Pancreas (tissue), 10 donors: ENCODE measurements at regions not wholly inside any gene's neighbourhood (a gene's known extent, or its start where the extent isn't known, plus 50 kb on each side); places are given as distances from the start of the nearest gene placed in this dataset.

ENCODE experiments used
- ATAC-seq, 4 donors: fragments of 200-7000 bp; cut with Tn5 transposase; one replicate each; pipeline versions ENCODE4 v1.8.0 to v1.9.1; 2020; ENCODE audit warnings: mild to moderate bottlenecking in 4 of 4, moderate library complexity in 4 of 4
- DNase-seq, 6 donors: peaks; one replicate each; pipeline ENCODE4 v3.0.0-alpha.2; 2020
- FAIRE-seq: peaks from 2 replicates; lab custom pipeline; 2012; peaks lifted over from hg19 to GRCh38; lab: Jason Lieb, UNC
- H3K27ac ChIP-seq, 4 donors: fragments of 200-600 bp; sonication (generic); 1 replicate in 3 of 4; 2 replicates in 1 of 4; pipeline versions ENCODE4 v1.5.0 to v1.8.0; 2020
- H3K27me3 ChIP-seq, 4 donors: fragments of 200-600 bp; one replicate each; pipeline ENCODE4 v1.8.0; 2021
- H3K36me3 ChIP-seq, 3 donors: fragments of 200-600 bp; sonication (generic) in 1 of 3; one replicate each; pipeline versions ENCODE4 v1.5.0 to v1.8.0; 2020 to 2021
- H3K4me1 ChIP-seq, 3 donors: fragments of 200-600 bp; one replicate each; pipeline ENCODE4 v1.8.0; 2021
- H3K4me3 ChIP-seq, 4 donors: fragments of 200-600 bp; sonication (generic) in 2 of 4; one replicate each; pipeline versions ENCODE4 v1.5.0 to v1.8.0; 2020 to 2021
- H3K9me3 ChIP-seq, 4 donors: fragments of 200-600 bp; one replicate each; pipeline ENCODE4 v1.8.0; 2021
- WGBS, 2 donors: extraction: QIAGEN DNeasy Blood & Tissue Kit; methylation state at CpG; one replicate each; pipeline ENCODE4 v1.1.7; 2013; 5-methylcytosine and 5-hydroxymethylcytosine counted together
- intact Hi-C, 3 donors: fragments of 100-400 bp; cut with DNase I; formaldehyde crosslinking; loops; one replicate each; pipeline versions ENCODE4 v1.11.1 to v1.14.2; 2022
- TF ChIP-seq, protein P1 (sequence below), 4 donors: fragments of 200-600 bp; sonication (generic) in 3 of 4; IDR thresholded peaks; one replicate each; pipeline versions ENCODE4 v1.5.0 to v1.8.0; 2021; ENCODE audit warnings: antibody characterized with exemption in 4 of 4
- donor health status: healthy with polysubstance abuse.
- donor health status: DM: no; HTN: no; CAD: no; lungs with moderate emphysema.
- donor health status: DM: no; HTN: no; CAD: no.
- donor health status: control.
- donor health status: control.
- donor health status: Bipolar disorder and iron deficiency.
- donor health status: DM: yes; HTN: yes; CAD: no.
- donor health status: DM: no; HTN: no; CAD: no.
- donor health status: DM: no; HTN: no; CAD: no.
- donor health status: DM: yes; HTN: yes; CAD: no.

GRCh38 chr18:69257861-69258458 is 142.7 kb upstream of the DOK6 start:
- peak; percentile 31 to 81 (median 48) for ATAC-seq

DNA sequence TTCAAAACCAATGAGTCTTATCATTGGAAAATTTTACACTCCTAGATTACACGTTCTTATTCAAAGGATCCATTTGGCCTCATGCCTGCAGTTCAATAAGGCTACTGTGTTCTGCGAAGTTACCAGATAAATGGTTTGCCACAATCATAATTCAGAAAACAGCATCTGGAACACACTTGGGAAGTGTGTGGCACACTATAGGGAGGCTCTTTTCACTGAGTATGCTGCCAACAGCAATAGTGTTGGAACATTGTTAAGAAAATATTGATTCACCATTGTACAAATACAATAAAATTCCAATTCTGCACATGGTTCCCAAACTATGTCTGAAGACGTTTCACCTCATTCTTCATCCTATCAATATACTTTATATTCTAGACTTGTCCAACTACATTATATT is 141.4 kb upstream of the DOK6 start:
- H3K9me3 ChIP-seq = no peaks in the 10 kb centered on the region
- no peak overlapping the region for H3K4me3 ChIP-seq
- H3K27ac ChIP-seq = no peak overlapping the region
- H3K36me3 ChIP-seq = no peaks in the 10 kb centered on the region
- H3K27me3 ChIP-seq = no peaks in the 10 kb centered on the region
- ATAC-seq (no peak), FAIRE-seq (no peak), DNase-seq (no peak)
- intact Hi-C loops = no loop called here
- no peaks in the 10 kb centered on the region for H3K4me1 ChIP-seq
- 9 to 14% methylated on average over 3 of the region's 3 CpGs for WGBS, 2 donors
- TF ChIP-seq, protein P1, sequence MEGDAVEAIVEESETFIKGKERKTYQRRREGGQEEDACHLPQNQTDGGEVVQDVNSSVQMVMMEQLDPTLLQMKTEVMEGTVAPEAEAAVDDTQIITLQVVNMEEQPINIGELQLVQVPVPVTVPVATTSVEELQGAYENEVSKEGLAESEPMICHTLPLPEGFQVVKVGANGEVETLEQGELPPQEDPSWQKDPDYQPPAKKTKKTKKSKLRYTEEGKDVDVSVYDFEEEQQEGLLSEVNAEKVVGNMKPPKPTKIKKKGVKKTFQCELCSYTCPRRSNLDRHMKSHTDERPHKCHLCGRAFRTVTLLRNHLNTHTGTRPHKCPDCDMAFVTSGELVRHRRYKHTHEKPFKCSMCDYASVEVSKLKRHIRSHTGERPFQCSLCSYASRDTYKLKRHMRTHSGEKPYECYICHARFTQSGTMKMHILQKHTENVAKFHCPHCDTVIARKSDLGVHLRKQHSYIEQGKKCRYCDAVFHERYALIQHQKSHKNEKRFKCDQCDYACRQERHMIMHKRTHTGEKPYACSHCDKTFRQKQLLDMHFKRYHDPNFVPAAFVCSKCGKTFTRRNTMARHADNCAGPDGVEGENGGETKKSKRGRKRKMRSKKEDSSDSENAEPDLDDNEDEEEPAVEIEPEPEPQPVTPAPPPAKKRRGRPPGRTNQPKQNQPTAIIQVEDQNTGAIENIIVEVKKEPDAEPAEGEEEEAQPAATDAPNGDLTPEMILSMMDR (IDR thresholded peaks at IDR 0.05) = no peak

More at GRCh38 chr18:69257861-69258458, 142.7 kb upstream of the DOK6 start:
- Histone ChIP-seq H3K27me3 (no peaks in the 10 kb centered on the region), H3K27ac (no peak overlapping the region), H3K9me3 (no peaks in the 10 kb centered on the region), H3K4me1 (no peaks in the 10 kb centered on the region), H3K36me3 (no peaks in the 10 kb centered on the region), H3K4me3 (no peak overlapping the region)
- FAIRE-seq (no peak), DNase-seq (no peak)
- TF ChIP-seq, protein P1 (IDR thresholded peaks at IDR 0.05) = no peak
- 76 to 79% methylated on average over 7 of the region's 7 CpGs for WGBS, 2 donors
- intact Hi-C loops = no loop called here

DNA sequence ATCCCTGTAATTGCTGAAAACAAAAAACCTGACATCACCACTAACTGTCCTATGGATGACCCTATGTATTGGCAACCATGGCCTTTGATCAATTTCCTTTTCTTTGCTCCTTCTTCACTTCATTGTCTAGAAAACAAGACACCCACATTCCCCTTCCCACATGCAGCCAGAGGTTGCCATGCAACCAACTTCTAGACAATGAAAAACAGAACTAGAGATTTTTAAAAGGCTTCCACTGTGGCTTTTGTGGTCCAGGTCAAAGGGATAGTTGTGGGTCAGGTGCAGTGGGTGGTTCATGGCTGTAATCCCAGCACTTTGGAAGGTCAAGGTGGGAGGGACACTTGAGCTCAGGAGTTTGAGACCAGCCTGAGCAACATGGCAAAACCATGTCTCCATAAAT is 139.3 kb upstream of the DOK6 start:
- no peak overlapping the region for H3K4me3 ChIP-seq
- TF ChIP-seq, protein P1 (IDR thresholded peaks at IDR 0.05) = no peak

GRCh38 chr18:69265656-69266055 is 135.0 kb upstream of the DOK6 start:
- H3K27me3 ChIP-seq = no peaks in the 10 kb centered on the region
- no peaks in the 10 kb centered on the region for H3K4me1 ChIP-seq
- no peaks in the 10 kb centered on the region for H3K36me3 ChIP-seq
- no peak overlapping the region for H3K4me3 ChIP-seq
- TF ChIP-seq, protein P1 (IDR thresholded peaks at IDR 0.05) = no peak
- intact Hi-C loops = no loop called here
- FAIRE-seq (no peak), ATAC-seq (no peak), DNase-seq (no peak)
- H3K9me3 ChIP-seq = no peaks in the 10 kb centered on the region
- no peak overlapping the region for H3K27ac ChIP-seq

More for the DNA sequence above, 139.3 kb upstream of the DOK6 start:
- H3K27me3 ChIP-seq = no peaks in the 10 kb centered on the region
- H3K27ac ChIP-seq = no peak overlapping the region
- FAIRE-seq (no peak), ATAC-seq (no peak), DNase-seq (no peak)
- no peaks in the 10 kb centered on the region for H3K36me3 ChIP-seq
- no peaks in the 10 kb centered on the region for H3K9me3 ChIP-seq
- intact Hi-C loops = no loop called here
- H3K4me1 ChIP-seq = no peaks in the 10 kb centered on the region

DNA sequence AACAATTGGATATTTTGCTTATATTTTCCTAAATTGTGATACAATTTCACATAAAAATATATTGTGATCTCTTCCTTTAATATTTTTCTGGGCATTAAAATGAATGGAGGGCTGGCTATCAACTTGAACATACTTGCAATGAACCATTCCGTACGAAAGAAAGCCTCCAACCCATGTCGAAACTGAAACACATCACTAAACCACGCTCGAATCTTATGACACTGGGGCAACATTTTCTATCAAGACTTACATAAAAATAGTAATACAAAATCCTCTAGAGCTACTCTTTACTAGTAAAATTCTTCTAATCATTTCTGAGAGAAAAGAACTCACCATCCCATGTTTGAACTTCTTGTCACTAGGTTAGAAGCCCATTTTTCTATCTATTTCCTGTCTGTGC is 132.8 kb upstream of the DOK6 start:
- H3K4me1 ChIP-seq = no peaks in the 10 kb centered on the region
- no peak overlapping the region for H3K4me3 ChIP-seq
- intact Hi-C loops = no loop called here
- H3K27me3 ChIP-seq = no peaks in the 10 kb centered on the region
- TF ChIP-seq, protein P1 (IDR thresholded peaks at IDR 0.05) = peak in 1 of 4 donors; percentile 3
- ATAC-seq = no peak
- FAIRE-seq = no peak
- H3K9me3 ChIP-seq = no peaks in the 10 kb centered on the region
- H3K36me3 ChIP-seq = no peaks in the 10 kb centered on the region
- H3K27ac ChIP-seq = no peak overlapping the region
- DNase-seq = no peak
- 85 to 93% methylated on average over 5 of the region's 5 CpGs for WGBS, 2 donors
